ENCODE measurements at regions not wholly inside any gene's neighbourhood (a gene's known extent, or its start where the extent isn't known, plus 50 kb on each side); places are given as distances from the start of the nearest gene placed in this dataset.
"Not testable (repeated sequence)": the region's sequence is repeated elsewhere in the genome, so short reads cannot be mapped to it uniquely, and the experiment has no call there.

DNA sequence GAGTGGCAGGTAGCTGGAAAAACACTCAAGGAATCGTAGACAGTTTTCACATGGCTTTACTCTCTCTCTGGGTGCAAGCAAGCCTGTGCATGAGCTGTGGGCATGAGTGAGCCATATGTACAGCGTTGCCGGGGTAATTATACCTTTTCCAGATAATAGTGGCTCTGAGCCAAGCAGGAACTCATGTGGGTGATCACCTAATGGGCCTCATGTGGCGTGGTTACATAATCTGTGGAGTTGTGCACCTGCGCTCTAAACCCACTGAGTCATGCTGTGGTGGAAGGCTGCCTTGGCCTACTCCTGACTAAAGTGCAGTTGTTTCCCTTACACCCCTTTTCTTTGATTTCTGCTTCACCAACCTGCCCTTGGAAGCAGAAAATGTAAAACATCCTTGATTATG is 1564.5 kb upstream of the PCDH10 start:
- no peak overlapping the region for H3K4me3 ChIP-seq (ENCODE audit: low read depth, low read length)
- ATAC-seq (ENCODE audit: low read depth in 2 of 2) (no peak), DNase-seq (no peak)
- H3K27ac Mint-ChIP-seq, result no peak overlapping the region
- no peak overlapping the region for H3K4me3 Mint-ChIP-seq
- no peaks in the 10 kb centered on the region for H3K36me3 Mint-ChIP-seq
- H3K9me3 Mint-ChIP-seq, result peaks cover 0 to 17% (median 3%) of the 10 kb centered on the region in 7 donors
- no peaks in the 10 kb centered on the region for H3K4me1 ChIP-seq (ENCODE audit: control insufficient read depth, insufficient read depth, low read length, poor library complexity, severe bottlenecking)
- H3K9me3 ChIP-seq (ENCODE audit: control insufficient read depth in 2 of 2, low read length in 2 of 2), result peaks cover 0 to 10% of the 10 kb centered on the region in 2 experiments
- H3K27me3 ChIP-seq (ENCODE audit: control insufficient read depth, insufficient read depth, low read length), result no peaks in the 10 kb centered on the region
- no peaks in the 10 kb centered on the region for H3K27me3 Mint-ChIP-seq
- H3K27ac ChIP-seq (ENCODE audit: insufficient read depth, low read length, poor library complexity, severe bottlenecking), result no peak overlapping the region
- no peaks in the 10 kb centered on the region for H3K4me1 Mint-ChIP-seq
- H3K36me3 ChIP-seq (ENCODE audit: control insufficient read depth, insufficient read depth, low read length), result no peaks in the 10 kb centered on the region

- H3K36me3 Mint-ChIP-seq, result no peaks in the 10 kb centered on the region
- no peaks in the 10 kb centered on the region for H3K36me3 ChIP-seq (ENCODE audit: control insufficient read depth, insufficient read depth, low read length)
- H3K4me1 Mint-ChIP-seq, result no peaks in the 10 kb centered on the region
- no peak overlapping the region for H3K4me3 ChIP-seq (ENCODE audit: low read depth, low read length)
- H3K27ac Mint-ChIP-seq, result no peak overlapping the region
- H3K9me3 ChIP-seq (ENCODE audit: control insufficient read depth in 2 of 2, low read length in 2 of 2), result peaks cover 0 to 5% of the 10 kb centered on the region in 2 experiments
- peaks cover 0 to 8% (median 2%) of the 10 kb centered on the region in 7 donors for H3K9me3 Mint-ChIP-seq
- H3K27me3 Mint-ChIP-seq, result no peaks in the 10 kb centered on the region
- no peaks in the 10 kb centered on the region for H3K27me3 ChIP-seq (ENCODE audit: control insufficient read depth, insufficient read depth, low read length)
- H3K4me3 Mint-ChIP-seq, result no peak overlapping the region
- no peak for DNase-seq
- ATAC-seq (ENCODE audit: low read depth in 2 of 2), result no peak
- no peak overlapping the region for H3K27ac ChIP-seq (ENCODE audit: insufficient read depth, low read length, poor library complexity, severe bottlenecking)
- H3K4me1 ChIP-seq (ENCODE audit: control insufficient read depth, insufficient read depth, low read length, poor library complexity, severe bottlenecking), result no peaks in the 10 kb centered on the region
Measured at GRCh38 chr4:131595140-131595539, 1554.0 kb upstream of the PCDH10 start.

DNA sequence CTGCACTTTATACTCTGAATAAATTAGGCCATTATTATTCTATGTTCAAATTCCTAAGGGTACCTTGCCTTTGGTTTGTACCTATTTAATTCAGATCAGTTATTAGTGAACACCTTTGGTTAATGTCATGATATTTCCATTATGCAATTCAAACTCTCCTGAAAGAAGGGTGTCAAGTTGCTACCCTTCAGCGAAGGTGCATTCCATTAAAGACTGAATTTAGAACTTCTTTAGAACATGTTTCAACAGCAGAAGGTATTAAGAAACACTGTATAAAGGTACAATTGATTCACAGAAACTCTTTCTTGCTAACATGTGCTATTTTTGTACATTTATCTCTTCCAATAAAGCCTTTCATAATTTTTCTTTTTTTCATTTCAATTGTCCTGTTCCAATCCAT is 1545.4 kb upstream of the PCDH10 start:
- Mint-ChIP-seq H3K4me1 (no peaks in the 10 kb centered on the region), H3K27me3 (no peaks in the 10 kb centered on the region), H3K4me3 (no peak overlapping the region), H3K27ac (no peak overlapping the region), H3K9me3 (peaks cover 0 to 7% (median 4%) of the 10 kb centered on the region in 7 donors), H3K36me3 (no peaks in the 10 kb centered on the region)
- Histone ChIP-seq H3K9me3 (ENCODE audit: control insufficient read depth in 2 of 2, low read length in 2 of 2) (peaks cover 0 to 4% of the 10 kb centered on the region in 2 experiments), H3K27ac (ENCODE audit: insufficient read depth, low read length, poor library complexity, severe bottlenecking) (no peak overlapping the region), H3K27me3 (ENCODE audit: control insufficient read depth, insufficient read depth, low read length) (no peaks in the 10 kb centered on the region), H3K4me1 (ENCODE audit: control insufficient read depth, insufficient read depth, low read length, poor library complexity, severe bottlenecking) (no peaks in the 10 kb centered on the region), H3K4me3 (ENCODE audit: low read depth, low read length) (no peak overlapping the region), H3K36me3 (ENCODE audit: control insufficient read depth, insufficient read depth, low read length) (no peaks in the 10 kb centered on the region)
- DNase-seq (no peak), ATAC-seq (ENCODE audit: low read depth in 2 of 2) (no peak)

GRCh38 chr4:131609039-131609438 is 1540.1 kb upstream of the PCDH10 start:
- Mint-ChIP-seq H3K4me1 (no peaks in the 10 kb centered on the region), H3K36me3 (no peaks in the 10 kb centered on the region), H3K4me3 (no peak overlapping the region), H3K27me3 (no peaks in the 10 kb centered on the region), H3K9me3 (peaks cover 0 to 10% (median 6%) of the 10 kb centered on the region in 7 donors), H3K27ac (no peak overlapping the region)
- peaks cover 0 to 2% of the 10 kb centered on the region in 2 experiments for H3K9me3 ChIP-seq (ENCODE audit: control insufficient read depth in 2 of 2, low read length in 2 of 2)
- ATAC-seq (ENCODE audit: low read depth in 2 of 2) (no peak), DNase-seq (no peak)
- no peak overlapping the region for H3K27ac ChIP-seq (ENCODE audit: insufficient read depth, low read length, poor library complexity, severe bottlenecking)
- no peak overlapping the region for H3K4me3 ChIP-seq (ENCODE audit: low read depth, low read length)
- no peaks in the 10 kb centered on the region for H3K36me3 ChIP-seq (ENCODE audit: control insufficient read depth, insufficient read depth, low read length)
- H3K27me3 ChIP-seq (ENCODE audit: control insufficient read depth, insufficient read depth, low read length), result no peaks in the 10 kb centered on the region
- no peaks in the 10 kb centered on the region for H3K4me1 ChIP-seq (ENCODE audit: control insufficient read depth, insufficient read depth, low read length, poor library complexity, severe bottlenecking)

- not testable (repeated sequence) for ATAC-seq (ENCODE audit: low read depth in 2 of 2); H3K9me3 Mint-ChIP-seq; H3K4me1 ChIP-seq (ENCODE audit: control insufficient read depth, insufficient read depth, low read length, poor library complexity, severe bottlenecking); H3K36me3 ChIP-seq (ENCODE audit: control insufficient read depth, insufficient read depth, low read length); H3K4me1 Mint-ChIP-seq; H3K27ac ChIP-seq (ENCODE audit: insufficient read depth, low read length, poor library complexity, severe bottlenecking); H3K27ac Mint-ChIP-seq; H3K4me3 Mint-ChIP-seq; H3K27me3 ChIP-seq (ENCODE audit: control insufficient read depth, insufficient read depth, low read length); H3K36me3 Mint-ChIP-seq; H3K9me3 ChIP-seq (ENCODE audit: control insufficient read depth in 2 of 2, low read length in 2 of 2); DNase-seq; H3K27me3 Mint-ChIP-seq; H3K4me3 ChIP-seq (ENCODE audit: low read depth, low read length)
Measured at GRCh38 chr4:131610517-131610916, 1538.6 kb upstream of the PCDH10 start.

GRCh38 chr4:131613086-131613823 is 1535.8 kb upstream of the PCDH10 start:
- Mint-ChIP-seq H3K4me1 (no peaks in the 10 kb centered on the region), H3K27ac (no peak overlapping the region), H3K9me3 (peaks cover 0 to 10% (median 6%) of the 10 kb centered on the region in 7 donors), H3K27me3 (no peaks in the 10 kb centered on the region), H3K4me3 (no peak overlapping the region), H3K36me3 (no peaks in the 10 kb centered on the region)
- no peak overlapping the region for H3K4me3 ChIP-seq (ENCODE audit: low read depth, low read length)
- no peaks in the 10 kb centered on the region for H3K27me3 ChIP-seq (ENCODE audit: control insufficient read depth, insufficient read depth, low read length)
- no peak overlapping the region for H3K27ac ChIP-seq (ENCODE audit: insufficient read depth, low read length, poor library complexity, severe bottlenecking)
- H3K4me1 ChIP-seq (ENCODE audit: control insufficient read depth, insufficient read depth, low read length, poor library complexity, severe bottlenecking), result no peaks in the 10 kb centered on the region
- H3K36me3 ChIP-seq (ENCODE audit: control insufficient read depth, insufficient read depth, low read length), result no peaks in the 10 kb centered on the region
- ATAC-seq (ENCODE audit: low read depth in 2 of 2), result no peak
- no peak for DNase-seq
- H3K9me3 ChIP-seq (ENCODE audit: control insufficient read depth in 2 of 2, low read length in 2 of 2), result peaks cover 0 to under 1% of the 10 kb centered on the region in 2 experiments

GRCh38 chr4:131613824-131614216 is 1535.3 kb upstream of the PCDH10 start:
- no peak overlapping the region for H3K27ac Mint-ChIP-seq

DNA sequence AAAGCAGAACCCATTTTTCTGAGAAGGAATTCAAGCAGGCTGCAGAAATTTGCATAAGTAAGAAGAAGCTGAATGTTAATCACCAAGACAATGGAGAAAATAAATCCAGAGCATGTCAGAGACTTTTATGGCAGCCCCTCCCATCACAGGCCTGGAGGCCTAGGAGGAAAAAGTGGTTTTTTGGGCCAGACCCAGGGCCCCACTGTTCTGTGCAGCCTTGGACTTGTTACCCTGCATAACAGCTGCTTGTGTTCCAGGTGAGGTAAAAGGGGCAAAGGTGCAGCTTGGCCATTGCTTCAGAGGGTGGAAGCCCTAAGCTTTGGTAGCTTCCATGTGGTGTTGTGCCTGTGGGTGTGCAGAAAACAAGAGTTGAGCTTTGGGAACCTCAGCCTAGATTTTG is 1516.2 kb upstream of the PCDH10 start:
- Histone ChIP-seq H3K9me3 (ENCODE audit: control insufficient read depth in 2 of 2, low read length in 2 of 2) (peaks cover 6 to 13% of the 10 kb centered on the region in 2 experiments), H3K27me3 (ENCODE audit: control insufficient read depth, insufficient read depth, low read length) (no peaks in the 10 kb centered on the region), H3K36me3 (ENCODE audit: control insufficient read depth, insufficient read depth, low read length) (no peaks in the 10 kb centered on the region), H3K27ac (ENCODE audit: insufficient read depth, low read length, poor library complexity, severe bottlenecking) (no peak overlapping the region), H3K4me3 (ENCODE audit: low read depth, low read length) (no peak overlapping the region), H3K4me1 (ENCODE audit: control insufficient read depth, insufficient read depth, low read length, poor library complexity, severe bottlenecking) (no peaks in the 10 kb centered on the region)
- Mint-ChIP-seq H3K9me3 (peaks cover 0 to 16% (median 10%) of the 10 kb centered on the region in 7 donors), H3K36me3 (no peaks in the 10 kb centered on the region), H3K27ac (no peak overlapping the region), H3K4me3 (no peak overlapping the region), H3K4me1 (no peaks in the 10 kb centered on the region), H3K27me3 (no peaks in the 10 kb centered on the region)
- DNase-seq, result no peak
- no peak for ATAC-seq (ENCODE audit: low read depth in 2 of 2)

More at GRCh38 chr4:131613824-131614216, 1535.3 kb upstream of the PCDH10 start:
- no peak overlapping the region for H3K27ac ChIP-seq (ENCODE audit: insufficient read depth, low read length, poor library complexity, severe bottlenecking)
- Mint-ChIP-seq H3K9me3 (peaks cover 0 to 10% (median 6%) of the 10 kb centered on the region in 7 donors), H3K36me3 (no peaks in the 10 kb centered on the region), H3K27me3 (no peaks in the 10 kb centered on the region), H3K4me3 (no peak overlapping the region), H3K4me1 (no peaks in the 10 kb centered on the region)
- no peaks in the 10 kb centered on the region for H3K9me3 ChIP-seq (ENCODE audit: control insufficient read depth in 2 of 2, low read length in 2 of 2)
- no peaks in the 10 kb centered on the region for H3K36me3 ChIP-seq (ENCODE audit: control insufficient read depth, insufficient read depth, low read length)
- H3K27me3 ChIP-seq (ENCODE audit: control insufficient read depth, insufficient read depth, low read length), result no peaks in the 10 kb centered on the region
- DNase-seq, result no peak
- H3K4me3 ChIP-seq (ENCODE audit: low read depth, low read length), result no peak overlapping the region
- H3K4me1 ChIP-seq (ENCODE audit: control insufficient read depth, insufficient read depth, low read length, poor library complexity, severe bottlenecking), result no peaks in the 10 kb centered on the region
- ATAC-seq (ENCODE audit: low read depth in 2 of 2), result no peak

Data from CD4-positive, CD25-positive, alpha-beta regulatory T cell (primary cell).